Mucosa of descending colon (tissue), 3 donors: ENCODE measurements at regions not wholly inside any gene's neighbourhood (a gene's known extent, or its start where the extent isn't known, plus 50 kb on each side); places are given as distances from the start of the nearest gene placed in this dataset.

Experiments used
- ATAC-seq: fragments of 200-7000 bp; cut with Tn5 transposase; one replicate; pipeline ENCODE4 v1.9.1; 2020; ENCODE audit warnings: mild to moderate bottlenecking, moderate library complexity
- DNase-seq, 3 donors: peaks; one replicate each; pipeline ENCODE4 v3.0.0-alpha.2; 2020
- H3K36me3 ChIP-seq: fragments of 200-600 bp; one replicate; pipeline ENCODE4 v1.8.0; 2021; ENCODE audit warnings: low read depth, mild to moderate bottlenecking
- H3K4me1 ChIP-seq: fragments of 200-600 bp; one replicate; pipeline ENCODE4 v1.8.0; 2021; ENCODE audit warnings: low read depth, mild to moderate bottlenecking
- H3K4me3 ChIP-seq: fragments of 200-600 bp; one replicate; pipeline ENCODE4 v1.8.0; 2021; ENCODE audit warnings: mild to moderate bottlenecking
- H3K9me3 ChIP-seq: fragments of 200-600 bp; one replicate; pipeline ENCODE4 v1.8.0; 2021; ENCODE audit warnings: mild to moderate bottlenecking
- intact Hi-C, 2 donors: fragments of 100-400 bp; cut with DNase I in 1 of 2; cut with micrococcal nuclease in 1 of 2; formaldehyde crosslinking; loops; one replicate each; pipeline versions ENCODE4 v1.11.0 to v1.11.1; 2022; cut with DNase I, micrococcal nuclease
- TF ChIP-seq, protein P1 (sequence below): fragments of 200-600 bp; IDR thresholded peaks from one replicate; pipeline ENCODE4 v1.8.0; 2022; ENCODE audit warnings: antibody characterized with exemption, mild to moderate bottlenecking
- donor health status: DM: no; HTN: no; CAD: no; lungs with moderate emphysema.
- donor health status: DM: no; HTN: no; CAD: no.
- donor health status: DM: no; HTN: yes; CAD: no.

- Histone ChIP-seq H3K9me3 (no peaks in the 10 kb centered on the region), H3K4me3 (no peak overlapping the region), H3K36me3 (no peaks in the 10 kb centered on the region), H3K4me1 (no peaks in the 10 kb centered on the region)
- DNase-seq (no peak), ATAC-seq (no peak)
- intact Hi-C loops: no loop called here
- TF ChIP-seq, protein P1, sequence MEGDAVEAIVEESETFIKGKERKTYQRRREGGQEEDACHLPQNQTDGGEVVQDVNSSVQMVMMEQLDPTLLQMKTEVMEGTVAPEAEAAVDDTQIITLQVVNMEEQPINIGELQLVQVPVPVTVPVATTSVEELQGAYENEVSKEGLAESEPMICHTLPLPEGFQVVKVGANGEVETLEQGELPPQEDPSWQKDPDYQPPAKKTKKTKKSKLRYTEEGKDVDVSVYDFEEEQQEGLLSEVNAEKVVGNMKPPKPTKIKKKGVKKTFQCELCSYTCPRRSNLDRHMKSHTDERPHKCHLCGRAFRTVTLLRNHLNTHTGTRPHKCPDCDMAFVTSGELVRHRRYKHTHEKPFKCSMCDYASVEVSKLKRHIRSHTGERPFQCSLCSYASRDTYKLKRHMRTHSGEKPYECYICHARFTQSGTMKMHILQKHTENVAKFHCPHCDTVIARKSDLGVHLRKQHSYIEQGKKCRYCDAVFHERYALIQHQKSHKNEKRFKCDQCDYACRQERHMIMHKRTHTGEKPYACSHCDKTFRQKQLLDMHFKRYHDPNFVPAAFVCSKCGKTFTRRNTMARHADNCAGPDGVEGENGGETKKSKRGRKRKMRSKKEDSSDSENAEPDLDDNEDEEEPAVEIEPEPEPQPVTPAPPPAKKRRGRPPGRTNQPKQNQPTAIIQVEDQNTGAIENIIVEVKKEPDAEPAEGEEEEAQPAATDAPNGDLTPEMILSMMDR: no peak
Measured at GRCh38 chr11:134795017-134795416, 383.0 kb upstream of the B3GAT1 start.

DNA sequence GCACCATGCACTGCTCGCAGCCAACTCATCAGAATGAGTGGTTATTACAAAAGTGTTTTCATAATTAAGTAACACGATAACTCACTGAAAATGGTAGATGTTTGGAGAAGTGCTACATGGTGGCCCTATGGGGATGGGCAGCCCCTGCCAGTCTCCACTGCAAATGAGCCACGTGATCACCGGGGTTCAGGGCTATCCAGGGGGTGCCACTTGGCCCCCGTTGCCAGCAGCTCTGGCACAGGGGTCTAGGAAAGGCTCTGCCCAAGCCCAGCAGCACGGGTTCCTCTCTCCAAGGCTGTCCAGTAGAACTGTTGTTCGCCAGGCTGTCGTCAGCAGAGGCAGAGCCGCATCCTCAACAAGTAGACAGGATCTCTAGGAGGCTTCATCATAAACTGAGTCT is 382.1 kb upstream of the B3GAT1 start:
- intact Hi-C loops: no loop called here
- Histone ChIP-seq H3K9me3 (no peaks in the 10 kb centered on the region), H3K4me3 (no peak overlapping the region), H3K4me1 (no peaks in the 10 kb centered on the region), H3K36me3 (no peaks in the 10 kb centered on the region)
- DNase-seq (no peak), ATAC-seq (no peak)
- TF ChIP-seq, protein P1: no peak

- H3K4me3 ChIP-seq: no peak overlapping the region
- ATAC-seq (no peak), DNase-seq (no peak)
- no peaks in the 10 kb centered on the region for H3K36me3 ChIP-seq
- H3K4me1 ChIP-seq: no peaks in the 10 kb centered on the region
- no peaks in the 10 kb centered on the region for H3K9me3 ChIP-seq
- TF ChIP-seq, protein P1: no peak
- intact Hi-C loops: no loop called here
Measured at GRCh38 chr11:134792677-134793076, 380.6 kb upstream of the B3GAT1 start.

GRCh38 chr11:134792044-134792443 is 380.0 kb upstream of the B3GAT1 start:
- Histone ChIP-seq H3K36me3 (no peaks in the 10 kb centered on the region), H3K4me3 (no peak overlapping the region), H3K4me1 (no peaks in the 10 kb centered on the region), H3K9me3 (no peaks in the 10 kb centered on the region)
- ATAC-seq: no peak
- intact Hi-C loops: no loop called here
- DNase-seq: no peak
- TF ChIP-seq, protein P1: no peak

DNA sequence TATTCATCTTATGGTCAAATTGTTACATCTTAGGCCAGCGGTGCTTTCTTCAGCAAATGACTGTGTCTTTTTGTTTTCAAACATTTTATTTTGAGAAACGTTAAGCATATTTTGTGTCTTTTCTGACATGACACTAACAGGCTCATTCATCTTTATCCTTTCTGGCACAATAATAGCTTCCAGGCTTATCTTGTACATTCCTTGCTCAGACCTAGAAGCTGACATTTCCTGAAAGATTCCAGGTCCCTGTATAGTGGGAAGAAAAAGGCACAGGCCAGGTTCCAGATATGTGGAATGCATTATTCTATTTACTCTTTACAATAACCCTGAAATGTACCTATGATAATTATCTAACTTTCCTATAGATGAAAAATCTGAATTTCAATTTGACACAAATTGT is 379.1 kb upstream of the B3GAT1 start:
- DNase-seq: no peak
- H3K9me3 ChIP-seq: no peaks in the 10 kb centered on the region
- no peaks in the 10 kb centered on the region for H3K36me3 ChIP-seq
- TF ChIP-seq, protein P1: no peak
- H3K4me1 ChIP-seq: no peaks in the 10 kb centered on the region
- no peak overlapping the region for H3K4me3 ChIP-seq
- no peak for ATAC-seq
- intact Hi-C loops: no loop called here

GRCh38 chr11:134789104-134789503 is 377.1 kb upstream of the B3GAT1 start:
- H3K4me3 ChIP-seq: no peak overlapping the region
- no peaks in the 10 kb centered on the region for H3K4me1 ChIP-seq
- DNase-seq (no peak), ATAC-seq (no peak)
- H3K9me3 ChIP-seq: no peaks in the 10 kb centered on the region
- intact Hi-C loops: no loop called here
- TF ChIP-seq, protein P1: no peak
- no peaks in the 10 kb centered on the region for H3K36me3 ChIP-seq
